ENCODE measurements at regions not wholly inside any gene's neighbourhood (a gene's known extent, or its start where the extent isn't known, plus 50 kb on each side); places are given as distances from the start of the nearest gene placed in this dataset.

GRCh38 chr12:32047357-32048212, 59.1 kb upstream of the BICD1 start:
- no peak for DNase-seq

GRCh38 chr12:32048791-32049190, 57.9 kb upstream of the BICD1 start:
- DNase-seq = no peak

GRCh38 chr12:32049956-32050355, 56.7 kb upstream of the BICD1 start:
- DNase-seq = no peak

GRCh38 chr12:32051511-32052211, 55.0 kb upstream of the BICD1 start:
- peak; percentile 38 to 94 (median 80) for DNase-seq

- DNase-seq = no peak
These were observed 54.4 kb upstream of the BICD1 start for GRCh38 chr12:32052212-32052713.

GRCh38 chr12:32053881-32054624, 52.6 kb upstream of the BICD1 start:
- no peak for DNase-seq
